IMR-90 (cell line): ENCODE measurements at regions not wholly inside any gene's neighbourhood (a gene's known extent, or its start where the extent isn't known, plus 50 kb on each side); places are given as distances from the start of the nearest gene placed in this dataset.

Experiments
- ATAC-seq: fragments of 200-7000 bp; cut with Tn5 transposase; 2 replicates; pipeline ENCODE4 v1.9.1; 2020; ENCODE audit warnings: low read depth, mild to moderate bottlenecking, moderate library complexity
- BruUV-seq: library from RNA; stranded (reverse); fragments of 400-500 nt; replicated peaks from 2 replicates; lab custom pipeline; 2021; lab: Mats Ljungman, UMichigan
- CTCF ChIA-PET: fragments of 300-600 bp; formaldehyde crosslinking; extraction: SDS; loops from one replicate; lab custom pipeline; 2021; ENCODE audit warnings: antibody characterized with exemption; lab: Yijun Ruan, JAX
- POLR2A ChIA-PET: fragments of 300-600 bp; sonication (Branson Sonifier 250); formaldehyde crosslinking; loops from one replicate; lab custom pipeline; 2022; ENCODE audit warnings: antibody characterized with exemption; ENCODE audit not compliant: unreplicated experiment; lab: Charles Lee
- DNase-seq: peaks from one replicate; pipeline ENCODE4 v3.0.0; 2013
- H2AFZ ChIP-seq: replicated peaks from 2 replicates; pipeline ENCODE3; 2013; ENCODE audit warnings: low read length, mild to moderate bottlenecking; ENCODE audit not compliant: poor library complexity
- H2AK5ac ChIP-seq: 2 replicates; pipeline ENCODE4 v1.6.1; 2013; ENCODE audit warnings: low read depth, low read length, inconsistent platforms
- H2AK9ac ChIP-seq: replicated peaks from 2 replicates; pipeline ENCODE3; 2013; ENCODE audit warnings: mild to moderate bottlenecking, low read depth, low read length, moderate library complexity; ENCODE audit not compliant: poor library complexity
- H2BK120ac ChIP-seq: 2 replicates; pipeline ENCODE4 v1.6.1; 2013; ENCODE audit warnings: low read depth, low read length, inconsistent platforms
- H2BK15ac ChIP-seq: 3 replicates; pipeline ENCODE4 v1.6.1; 2013; ENCODE audit warnings: low read depth, low read length, inconsistent platforms
- H2BK20ac ChIP-seq: 2 replicates; pipeline ENCODE4 v1.6.1; 2013; ENCODE audit warnings: low read depth, mild to moderate bottlenecking, inconsistent platforms, low read length, moderate library complexity
- H2BK5ac ChIP-seq: 2 replicates; pipeline ENCODE4 v1.6.1; 2013; ENCODE audit warnings: mild to moderate bottlenecking, low read depth, low read length, inconsistent platforms; ENCODE audit not compliant: poor library complexity, severe bottlenecking
- H3K14ac ChIP-seq: replicated peaks from 2 replicates; pipeline ENCODE4 v1.6.1; 2013; ENCODE audit warnings: low read depth, low read length, inconsistent platforms
- H3K18ac ChIP-seq: 2 replicates; pipeline ENCODE4 v1.6.1; 2013; ENCODE audit warnings: low read depth, low read length, control low read depth
- H3K23ac ChIP-seq: 2 replicates; pipeline ENCODE4 v1.6.1; 2013; ENCODE audit warnings: low read depth, low read length, inconsistent platforms
- H3K27ac ChIP-seq: 2 replicates; pipeline ENCODE4 v1.5.1; 2013; ENCODE audit warnings: mild to moderate bottlenecking, control low read depth, low read length; ENCODE audit not compliant: insufficient read depth
- H3K27me3 ChIP-seq: 2 replicates; pipeline ENCODE4 v1.6.1; 2013; ENCODE audit warnings: low read length; ENCODE audit not compliant: control insufficient read depth, insufficient read depth
- H3K36me3 ChIP-seq: 2 replicates; pipeline ENCODE4 v1.6.1; 2013; ENCODE audit warnings: low read length, mixed read lengths; ENCODE audit not compliant: control insufficient read depth, insufficient read depth
- H3K4ac ChIP-seq: 2 replicates; pipeline ENCODE4 v1.6.1; 2013; ENCODE audit warnings: low read depth, low read length, inconsistent platforms
- H3K4me1 ChIP-seq: 2 replicates; pipeline ENCODE4 v1.6.1; 2013; ENCODE audit warnings: low read length, mixed read lengths; ENCODE audit not compliant: control insufficient read depth, insufficient read depth
- H3K4me2 ChIP-seq: 2 replicates; pipeline ENCODE4 v1.6.1; 2013; ENCODE audit warnings: low read depth, mild to moderate bottlenecking, control low read depth, low read length, moderate library complexity
- H3K4me3 ChIP-seq: 2 replicates; pipeline ENCODE4 v1.5.1; 2013; ENCODE audit warnings: low read depth, mild to moderate bottlenecking, control low read depth, low read length, moderate library complexity; ENCODE audit not compliant: insufficient read depth
- H3K56ac ChIP-seq: 2 replicates; pipeline ENCODE4 v1.6.1; 2013; ENCODE audit warnings: low read length, inconsistent platforms; ENCODE audit not compliant: insufficient read depth; ENCODE audit errors: extremely low read depth
- H3K79me1 ChIP-seq, 2 experiments: 2 replicates each; pipeline ENCODE4 v1.6.1; 2013; ENCODE audit warnings: low read length in 2 of 2, inconsistent platforms in 1 of 2, low read depth in 1 of 2
- H3K9ac ChIP-seq: 2 replicates; pipeline ENCODE4 v1.6.1; 2013; ENCODE audit warnings: low read depth, low read length, control low read depth
- H3K9me1 ChIP-seq: 2 replicates; pipeline ENCODE4 v1.6.1; 2013; ENCODE audit warnings: low read length, inconsistent platforms; ENCODE audit not compliant: insufficient read depth
- H3K9me3 ChIP-seq: 2 replicates; pipeline ENCODE4 v1.6.1; 2013; ENCODE audit warnings: low read length; ENCODE audit not compliant: control insufficient read depth, insufficient read depth
- H4K20me1 ChIP-seq: 2 replicates; pipeline ENCODE4 v1.6.1; 2013; ENCODE audit warnings: low read length, inconsistent platforms; ENCODE audit not compliant: insufficient read depth
- H4K5ac ChIP-seq: 2 replicates; pipeline ENCODE4 v1.6.1; 2013; ENCODE audit warnings: mild to moderate bottlenecking, low read depth, low read length, control low read depth
- H4K8ac ChIP-seq, 2 experiments: 2 replicates each; pipeline ENCODE4 v1.6.1; 2013; ENCODE audit warnings: low read depth in 2 of 2, low read length in 2 of 2, control low read depth in 1 of 2, inconsistent platforms in 1 of 2
- H4K91ac ChIP-seq: 2 replicates; pipeline ENCODE4 v1.6.1; 2013; ENCODE audit warnings: low read depth, low read length, inconsistent platforms; ENCODE audit not compliant: insufficient read depth
- CTCF ChIP-seq: conservative IDR thresholded peaks from 2 replicates; pipeline ENCODE4 v1.5.1; 2012; ENCODE audit warnings: mild to moderate bottlenecking, low read depth, low read length, improper control_type of control experiment
- MAFK ChIP-seq: IDR thresholded peaks from 2 replicates; pipeline ENCODE4 v1.6.1; 2012; ENCODE audit warnings: low read depth, low read length, improper control_type of control experiment
- MAZ ChIP-seq: IDR thresholded peaks from 2 replicates; pipeline ENCODE4 v1.6.1; 2012; ENCODE audit warnings: low read depth, mild to moderate bottlenecking, low read length, improper control_type of control experiment, moderate library complexity, borderline replicate concordance
- NFE2L2 ChIP-seq: fragments of 150-350 bp; IDR thresholded peaks from 2 replicates; pipeline ENCODE4 v1.6.1; 2016; ENCODE audit warnings: low read depth, mild to moderate bottlenecking, low read length
- POLR2A ChIP-seq: IDR thresholded peaks from 2 replicates; pipeline ENCODE4 v1.6.1; 2012; ENCODE audit warnings: mild to moderate bottlenecking, low read depth, low read length
- WGBS, 2 experiments: methylation state at CpG; one replicate each; pipeline versions ENCODE4 v1.1.5 to v1.1.7; 2013; ENCODE audit warnings: missing lambda C conversion rate in 2 of 2; ENCODE audit not compliant: insufficient read length in 1 of 2; ENCODE audit errors: extremely low coverage in 2 of 2; 5-methylcytosine and 5-hydroxymethylcytosine counted together
- dilution Hi-C: fragments of 300-500 bp; cut with HindIII; formaldehyde crosslinking; loops from one replicate; pipeline ENCODE4 v1.14.3; 2018; ENCODE audit warnings: low sequenced_read_pairs; ENCODE audit not compliant: unreplicated experiment
- in situ Hi-C: fragments of 300-500 bp; cut with MboI; formaldehyde crosslinking; loops from 3 replicates; pipeline ENCODE4 v1.14.3; 2019; ENCODE audit warnings: low sequenced_read_pairs, inconsistent platforms, mixed read lengths
- intact Hi-C: fragments of 100-400 bp; cut with micrococcal nuclease; formaldehyde crosslinking; loops from 2 replicates; pipeline ENCODE4 v1.10.0; 2022

GRCh38 chr2:150023044-150023443, 435.5 kb upstream of the MMADHC start:
- Histone ChIP-seq H3K4me1 (no peaks in the 10 kb centered on the region), H2BK20ac (no peak overlapping the region), H2AK9ac (no peak overlapping the region), H3K27ac (no peak overlapping the region), H2AK5ac (no peak overlapping the region), H3K18ac (no peak overlapping the region), H4K5ac (no peak overlapping the region), H3K27me3 (no peaks in the 10 kb centered on the region), H3K79me1 (no peaks in the 10 kb centered on the region), H3K9me3 (no peaks in the 10 kb centered on the region), H3K9ac (no peak overlapping the region), H2BK120ac (no peak overlapping the region), H2BK5ac (no peak overlapping the region), H3K9me1 (no peaks in the 10 kb centered on the region), H3K14ac (no peak overlapping the region), H4K20me1 (no peaks in the 10 kb centered on the region), H3K4me3 (no peak overlapping the region), H2AFZ (no peak overlapping the region), H3K36me3 (no peaks in the 10 kb centered on the region), H2BK15ac (no peak overlapping the region), H3K4me2 (no peak overlapping the region), H3K56ac (no peak overlapping the region), H3K4ac (no peak overlapping the region), H3K23ac (no peak overlapping the region), H4K91ac (no peak overlapping the region), H4K8ac (no peak overlapping the region)
- WGBS, 2 experiments, result 94% methylated on average over 3 of the region's 3 CpGs; no CpG with 5 or more reads in 1 of the 2 experiments
- dilution Hi-C loops, result no loop called here
- intact Hi-C loops, result loop anchor here (10.0 kb wide), 1 partner anchor 428 kb away; no protein-coding TSS in a partner anchor
- in situ Hi-C loops, result no loop called here
- ChIA-PET CTCF (interaction anchor here (1.1 kb wide), 1 partner anchor 19 kb away, joined by 3 read pairs; no protein-coding TSS in a partner anchor), POLR2A (no interaction called here)
- TF ChIP-seq CTCF, result no peak
- no peak for TF ChIP-seq NFE2L2
- no peak for TF ChIP-seq POLR2A
- TF ChIP-seq MAZ, result no peak
- TF ChIP-seq MAFK, result no peak
- DNase-seq (no peak), ATAC-seq (no peak)
- BruUV-seq, result no TSS peak
